ENCODE measurements at regions not wholly inside any gene's neighbourhood (a gene's known extent, or its start where the extent isn't known, plus 50 kb on each side); places are given as distances from the start of the nearest gene placed in this dataset.
A peak's percentile ranks its signal among the peaks of the same experiment; 100 is the strongest.

DNA sequence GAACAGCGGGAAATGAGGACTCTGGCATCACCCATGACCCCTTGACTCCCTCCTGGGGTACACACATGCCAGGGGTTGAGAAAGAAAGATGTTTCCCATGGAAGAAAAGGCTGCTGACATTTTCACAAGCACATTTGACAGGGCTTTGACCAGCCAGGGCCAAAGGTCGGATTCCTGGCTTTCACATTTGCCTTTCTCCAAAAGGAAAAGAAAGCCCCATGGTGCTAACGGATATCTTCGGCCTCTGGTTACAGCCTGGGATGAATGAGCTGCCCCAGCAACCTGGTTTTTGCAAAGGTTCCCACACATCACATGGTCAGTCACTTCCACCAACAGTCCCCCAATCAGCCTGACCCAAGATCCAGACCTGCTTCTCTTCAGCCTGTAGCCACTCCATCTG, 478.2 kb upstream of the CDH11 start:
- TF ChIP-seq GATA2 (IDR thresholded peaks at IDR 0.05; ENCODE audit: low read depth, low read length) (no peak), GATA3 (IDR thresholded peaks at IDR 0.05; ENCODE audit: low read depth, low read length) (no peak)

DNA sequence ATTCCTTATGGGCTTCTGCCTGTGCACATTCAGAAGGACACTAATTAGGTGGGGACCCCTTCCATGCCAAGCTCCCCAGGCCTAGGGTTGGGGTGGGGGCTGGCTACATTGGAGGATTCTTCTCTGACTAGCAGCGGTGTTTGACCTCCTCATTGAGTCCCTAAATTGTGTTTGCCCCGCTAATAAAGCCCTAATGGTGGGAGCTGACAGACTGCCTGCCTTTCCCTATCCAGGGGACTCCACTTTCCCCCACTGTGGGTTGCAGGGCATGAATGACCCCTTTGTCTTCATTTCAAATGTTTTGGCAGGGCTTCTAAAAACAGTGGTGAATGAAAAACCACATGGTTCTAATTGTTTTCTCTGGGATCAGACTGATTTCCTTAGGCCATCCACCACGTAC, 476.8 kb upstream of the CDH11 start:
- TF ChIP-seq GATA2 (IDR thresholded peaks at IDR 0.05; ENCODE audit: low read depth, low read length) (no peak), GATA3 (IDR thresholded peaks at IDR 0.05; ENCODE audit: low read depth, low read length) (no peak)

DNA sequence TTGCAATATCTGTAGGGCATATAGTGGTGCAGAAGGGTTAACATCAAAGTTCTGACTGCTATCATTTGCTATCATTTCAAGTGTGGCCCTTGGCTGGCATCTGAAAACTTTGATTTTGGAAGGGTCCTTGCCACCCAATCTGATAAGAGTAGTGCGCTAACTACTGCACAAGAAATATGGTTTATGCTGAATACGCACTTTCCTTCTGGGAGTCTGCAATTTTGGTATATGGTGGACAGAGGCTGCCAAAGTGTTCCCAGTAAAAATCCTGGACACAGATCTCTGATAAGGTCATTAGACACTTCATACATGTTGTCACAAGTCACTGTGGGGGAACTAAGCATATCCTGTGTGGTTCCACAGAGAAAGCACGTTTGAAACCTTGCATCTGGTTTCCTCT, 461.6 kb upstream of the CDH11 start:
- TF ChIP-seq GATA2 (IDR thresholded peaks at IDR 0.05; ENCODE audit: low read depth, low read length), result no peak
- no peak for TF ChIP-seq GATA3 (IDR thresholded peaks at IDR 0.05; ENCODE audit: low read depth, low read length)

DNA sequence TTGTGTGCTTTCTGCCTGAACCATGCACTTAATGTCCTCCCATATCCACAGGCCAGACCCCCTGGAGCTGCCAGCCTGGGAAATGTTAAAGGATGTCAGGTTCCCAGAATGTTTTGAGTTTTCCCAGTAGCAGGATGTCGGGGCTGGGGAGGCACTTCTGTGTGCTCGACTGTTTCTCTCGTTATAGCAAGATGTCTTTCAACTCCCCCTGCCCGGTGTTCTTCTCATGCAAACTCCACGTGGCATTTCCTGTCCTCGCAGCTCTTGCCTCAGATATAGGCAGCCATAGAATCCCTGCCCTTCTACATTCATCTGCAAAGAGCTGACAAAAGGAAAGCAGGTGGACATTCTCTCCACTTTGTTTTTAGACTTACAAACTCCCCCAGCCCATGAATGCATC, 457.2 kb upstream of the CDH11 start:
- no peak for TF ChIP-seq GATA3 (IDR thresholded peaks at IDR 0.05; ENCODE audit: low read depth, low read length)

DNA sequence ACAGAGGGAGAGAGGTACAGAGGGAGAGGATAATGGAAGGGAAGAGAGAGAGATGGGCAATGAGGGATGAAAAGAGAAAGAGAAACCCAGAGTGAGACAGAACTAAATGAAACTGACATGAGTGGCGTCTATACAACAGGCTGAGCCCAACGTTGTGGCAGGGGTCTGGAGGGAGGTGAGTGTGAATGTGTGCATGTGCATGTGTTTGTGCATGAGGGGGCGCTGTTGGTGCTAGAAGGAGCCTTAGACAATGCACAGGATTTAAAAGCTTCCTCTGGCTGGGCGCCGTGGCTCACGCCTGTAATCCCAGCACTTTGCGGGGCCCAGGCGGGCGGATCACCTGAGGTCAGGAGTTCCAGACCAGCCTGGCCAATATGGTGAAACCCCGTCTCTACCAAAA, 454.8 kb upstream of the CDH11 start:
- TF ChIP-seq GATA2 (IDR thresholded peaks at IDR 0.05; ENCODE audit: low read depth, low read length), result no peak
- no peak for TF ChIP-seq GATA3 (IDR thresholded peaks at IDR 0.05; ENCODE audit: low read depth, low read length)

DNA sequence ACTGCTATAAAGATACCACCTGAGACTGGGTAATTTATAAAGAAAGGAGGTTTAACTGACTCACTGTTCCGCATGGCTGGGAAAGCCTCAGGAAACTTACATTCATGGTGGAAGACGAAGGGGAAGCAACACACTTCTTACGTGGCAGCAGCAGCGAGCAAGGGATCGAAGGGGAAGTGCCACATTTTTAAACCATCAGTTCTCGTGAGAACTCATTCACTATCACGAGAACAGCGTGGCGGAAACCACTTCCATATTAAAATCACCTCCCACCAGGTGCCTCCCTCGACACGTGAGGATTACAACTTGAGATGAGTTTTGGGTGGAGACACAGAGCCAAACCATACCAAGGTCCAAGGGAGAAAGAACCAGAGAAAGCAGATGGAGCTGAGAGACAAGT, 454.3 kb upstream of the CDH11 start:
- TF ChIP-seq GATA2 (IDR thresholded peaks at IDR 0.05; ENCODE audit: low read depth, low read length) (no peak), GATA3 (IDR thresholded peaks at IDR 0.05; ENCODE audit: low read depth, low read length) (no peak)

DNA sequence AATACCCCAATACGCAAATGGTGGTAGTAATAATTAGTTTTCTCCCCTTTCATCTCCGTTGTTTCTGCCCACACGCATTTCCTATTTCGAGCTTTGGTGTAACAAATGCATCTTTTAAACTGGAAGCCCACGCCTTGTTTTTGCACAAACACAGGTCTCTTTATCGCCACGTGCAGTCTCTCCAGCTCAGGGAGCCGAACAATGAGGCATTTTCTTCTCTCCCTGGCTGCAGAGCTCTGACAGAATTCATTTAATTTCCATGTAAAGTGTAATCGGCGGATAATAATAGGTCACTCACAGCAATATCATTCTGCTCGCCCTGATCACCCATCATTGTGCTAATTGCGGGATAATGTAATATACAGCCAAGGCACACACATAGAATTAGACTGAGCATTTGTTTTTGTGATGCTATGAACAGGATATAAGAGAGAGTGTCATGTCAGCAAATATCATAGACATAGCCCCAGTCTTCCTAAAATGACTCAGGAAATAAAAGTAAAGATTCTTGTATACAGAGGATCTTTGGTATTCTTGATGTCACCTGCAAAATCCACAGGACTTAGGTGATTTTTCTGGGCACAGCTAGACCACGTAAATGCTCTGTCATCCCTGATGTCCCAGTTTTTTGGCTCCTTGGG, 452.6 kb upstream of the CDH11 start:
- no peak for TF ChIP-seq GATA2 (IDR thresholded peaks at IDR 0.05; ENCODE audit: low read depth, low read length)
- no peak for TF ChIP-seq GATA3 (IDR thresholded peaks at IDR 0.05; ENCODE audit: low read depth, low read length)

DNA sequence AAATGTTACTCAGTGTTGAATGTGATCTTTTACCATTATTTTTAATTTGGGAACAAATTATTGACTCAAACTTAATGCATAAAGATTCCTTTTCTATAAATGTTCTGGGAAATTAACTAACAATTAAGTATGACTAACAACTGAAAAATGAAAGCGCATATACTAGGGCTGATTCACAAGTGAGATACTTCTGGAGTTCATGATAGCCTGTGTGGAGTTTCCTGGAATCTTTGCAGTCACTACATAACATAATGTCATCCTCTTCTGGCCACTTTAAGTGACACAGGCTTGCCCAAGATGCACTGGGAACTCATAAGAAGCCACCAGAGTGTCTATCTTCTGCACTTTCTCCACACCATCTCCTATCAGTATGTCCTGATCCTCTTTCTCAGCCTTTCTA, 450.3 kb upstream of the CDH11 start:
- TF ChIP-seq GATA3 (IDR thresholded peaks at IDR 0.05; ENCODE audit: low read depth, low read length) (no peak), GATA2 (IDR thresholded peaks at IDR 0.05; ENCODE audit: low read depth, low read length) (no peak)

DNA sequence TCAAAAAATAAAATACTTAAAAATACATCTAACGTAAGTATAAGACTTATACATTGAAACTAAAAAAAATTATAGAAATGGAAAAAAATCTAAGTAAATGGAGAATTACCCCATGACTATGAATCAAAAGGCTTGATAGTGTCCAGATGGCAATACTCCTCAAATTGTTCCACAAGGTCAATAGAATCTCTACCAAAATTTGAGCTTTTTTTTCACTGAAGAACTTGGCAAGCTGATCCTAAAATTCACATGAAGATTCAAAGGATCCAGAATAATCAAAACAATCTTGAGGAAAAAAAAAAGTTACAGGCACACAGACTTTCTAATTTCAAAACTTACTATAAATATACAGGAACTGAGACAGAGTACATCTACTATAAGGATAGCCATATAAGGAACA, 448.4 kb upstream of the CDH11 start:
- TF ChIP-seq GATA3 (IDR thresholded peaks at IDR 0.05; ENCODE audit: low read depth, low read length), result no peak
- TF ChIP-seq GATA2 (IDR thresholded peaks at IDR 0.05; ENCODE audit: low read depth, low read length), result no peak

DNA sequence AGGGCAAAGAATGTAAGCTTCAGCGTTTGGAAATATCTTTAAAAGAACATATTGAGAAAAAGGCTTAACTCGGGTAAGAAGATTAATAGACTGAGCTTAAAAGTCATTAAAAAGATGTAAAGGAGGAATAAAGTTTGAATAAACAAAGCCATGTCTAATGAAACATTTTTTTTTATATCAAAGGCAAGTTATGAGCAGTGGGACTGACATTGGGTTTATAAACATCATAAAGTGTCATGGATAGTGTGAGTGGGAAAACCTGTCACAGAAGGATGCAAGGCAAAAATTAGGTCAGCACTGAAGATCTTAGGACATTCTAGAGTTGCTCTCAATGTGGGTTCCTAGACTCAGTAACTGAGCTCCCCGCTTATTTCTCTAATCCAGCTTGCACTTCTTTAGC, 438.0 kb upstream of the CDH11 start:
- TF ChIP-seq GATA2 (IDR thresholded peaks at IDR 0.05; ENCODE audit: low read depth, low read length) (no peak), GATA3 (IDR thresholded peaks at IDR 0.05; ENCODE audit: low read depth, low read length) (no peak)

DNA sequence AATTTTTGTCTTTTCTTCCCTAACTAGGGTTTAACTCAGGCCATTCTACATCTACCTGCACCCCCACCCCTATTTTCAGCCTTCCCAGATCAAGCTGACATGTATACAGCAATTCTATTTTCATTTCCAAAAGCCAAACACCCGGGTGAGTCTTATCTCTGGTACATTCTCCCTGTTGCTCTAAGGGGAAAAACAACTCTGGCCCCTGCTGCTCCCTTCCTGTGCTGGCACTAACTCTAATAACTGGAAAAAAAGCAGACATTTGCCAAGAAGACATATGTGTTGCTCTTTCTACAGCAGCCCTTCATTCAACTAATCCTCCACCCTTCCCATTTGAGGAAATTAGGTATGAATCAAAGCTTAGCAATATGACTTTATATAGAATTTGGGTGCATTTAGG, 427.8 kb upstream of the CDH11 start:
- 0 out of 2 replicates have a peak, but pooled peaks have one; percentile 12 for TF ChIP-seq GATA2 (IDR thresholded peaks at IDR 0.05; ENCODE audit: low read depth, low read length)

DNA sequence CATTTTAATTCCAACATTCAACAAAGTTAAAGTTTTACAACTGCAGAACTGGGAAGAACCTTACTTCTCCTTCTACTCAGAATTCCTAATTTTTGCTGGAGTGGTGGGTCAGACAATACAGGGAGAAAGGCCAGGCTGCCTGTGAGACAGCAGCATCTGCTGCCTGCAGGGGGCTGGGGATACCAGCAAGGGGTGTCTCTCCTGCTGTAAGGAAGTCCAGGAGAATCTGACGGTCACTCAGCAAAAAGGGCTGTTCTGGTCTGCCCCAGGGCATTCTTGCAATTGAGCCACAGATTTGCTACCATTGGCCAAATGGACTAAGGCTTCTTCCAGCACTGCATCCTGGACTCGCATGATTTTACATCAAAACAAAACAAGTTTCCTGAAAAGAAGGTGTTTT, 426.6 kb upstream of the CDH11 start:
- TF ChIP-seq GATA2 (IDR thresholded peaks at IDR 0.05; ENCODE audit: low read depth, low read length), result no peak
- no peak for TF ChIP-seq GATA3 (IDR thresholded peaks at IDR 0.05; ENCODE audit: low read depth, low read length)

DNA sequence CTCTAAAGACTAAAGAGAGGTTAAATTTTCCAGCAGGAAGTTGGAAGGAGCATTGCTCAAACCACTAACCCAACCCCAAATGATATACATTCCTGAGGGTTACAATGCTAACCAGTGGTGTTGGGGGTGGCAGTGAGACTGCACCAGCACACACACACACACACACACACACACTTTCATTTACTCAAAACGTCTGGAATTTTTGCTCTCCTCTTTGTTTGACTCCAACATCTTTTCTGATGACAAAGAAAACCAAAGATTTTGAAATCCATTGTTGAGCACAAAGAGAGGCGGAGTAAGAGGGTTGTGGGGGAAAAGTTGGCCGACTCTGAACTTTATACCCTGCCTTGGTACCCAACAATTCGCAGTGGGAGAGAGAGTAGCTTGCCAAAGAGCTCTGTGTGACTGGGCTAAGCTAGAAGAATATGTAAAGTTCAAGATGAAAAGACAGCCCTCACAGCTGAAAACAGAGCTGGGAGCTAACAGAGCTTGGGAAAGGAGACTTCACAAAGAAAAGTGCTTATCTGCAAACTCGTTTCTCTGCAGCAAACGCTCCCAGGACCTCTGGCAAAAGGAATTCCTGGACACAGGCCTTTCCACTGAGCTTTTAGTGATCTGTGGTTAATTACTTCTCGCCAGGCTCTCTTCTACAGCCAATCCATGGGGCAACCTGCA, 426.0 kb upstream of the CDH11 start:
- TF ChIP-seq GATA2 (IDR thresholded peaks at IDR 0.05; ENCODE audit: low read depth, low read length) (no peak), GATA3 (IDR thresholded peaks at IDR 0.05; ENCODE audit: low read depth, low read length) (no peak)

DNA sequence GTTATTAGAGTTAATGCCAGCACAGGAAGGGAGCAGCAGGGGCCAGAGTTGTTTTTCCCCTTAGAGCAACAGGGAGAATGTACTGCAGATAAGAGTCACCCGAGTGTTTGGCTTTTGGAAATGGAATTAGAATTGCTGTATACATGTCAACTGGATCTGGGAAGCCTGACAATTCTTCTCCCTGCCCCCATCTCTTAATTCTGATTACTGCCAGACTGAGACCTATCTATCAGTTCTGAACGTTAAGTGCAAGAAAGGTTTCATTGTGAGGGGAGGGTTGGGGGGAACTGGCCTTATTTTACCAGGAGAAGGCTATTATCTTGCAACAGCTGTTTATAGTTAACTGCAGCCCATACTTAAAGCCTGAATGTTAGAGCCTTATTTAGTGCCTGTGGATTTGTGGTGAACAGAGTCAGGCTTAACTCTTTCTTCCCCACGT, 424.5 kb upstream of the CDH11 start:
- TF ChIP-seq GATA2 (IDR thresholded peaks at IDR 0.05; ENCODE audit: low read depth, low read length) (peak; percentile 82), GATA3 (IDR thresholded peaks at IDR 0.05; ENCODE audit: low read depth, low read length) (peak; percentile 40; the same call in 1 of the 2 replicates)

DNA sequence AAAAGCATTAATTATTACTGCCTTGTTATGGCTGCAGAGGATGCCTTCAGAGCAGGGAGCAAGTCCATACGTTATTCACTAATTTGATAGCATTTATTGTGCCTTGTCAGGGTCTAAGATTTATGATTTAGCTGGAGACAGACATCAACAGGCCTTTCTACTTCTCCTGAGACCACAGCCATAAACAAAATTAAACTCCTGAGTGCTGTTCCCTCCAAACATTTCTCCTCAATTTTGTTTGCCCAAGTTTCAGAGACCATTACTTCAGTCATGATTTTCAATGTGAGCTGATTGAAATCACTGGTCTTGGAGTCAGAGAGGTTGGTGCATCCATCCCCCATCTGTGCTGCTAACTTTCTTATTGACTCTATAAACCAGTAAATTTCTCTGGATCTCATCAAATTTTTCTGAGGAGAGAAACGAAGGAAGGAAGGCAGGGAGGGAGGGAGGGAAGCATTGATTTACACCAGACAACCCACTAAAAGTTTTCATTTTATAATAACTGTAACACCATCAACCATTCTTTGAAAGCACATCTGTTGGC, 423.6 kb upstream of the CDH11 start:
- TF ChIP-seq GATA3 (IDR thresholded peaks at IDR 0.05; ENCODE audit: low read depth, low read length) (no peak), GATA2 (IDR thresholded peaks at IDR 0.05; ENCODE audit: low read depth, low read length) (no peak)
